GM18867 (cell line): ENCODE measurements at regions not wholly inside any gene's neighbourhood (a gene's known extent, or its start where the extent isn't known, plus 50 kb on each side); places are given as distances from the start of the nearest gene placed in this dataset.
"Not testable (repeated sequence)": the region's sequence is repeated elsewhere in the genome, so short reads cannot be mapped to it uniquely, and the experiment has no call there.

Source experiments
- ATAC-seq: cut with Tn5 transposase; IDR thresholded peaks from one replicate; pipeline ENCODE4 v1.9.1; 2021; ENCODE audit warnings: mild to moderate bottlenecking, moderate library complexity; ENCODE audit not compliant: unreplicated experiment

DNA sequence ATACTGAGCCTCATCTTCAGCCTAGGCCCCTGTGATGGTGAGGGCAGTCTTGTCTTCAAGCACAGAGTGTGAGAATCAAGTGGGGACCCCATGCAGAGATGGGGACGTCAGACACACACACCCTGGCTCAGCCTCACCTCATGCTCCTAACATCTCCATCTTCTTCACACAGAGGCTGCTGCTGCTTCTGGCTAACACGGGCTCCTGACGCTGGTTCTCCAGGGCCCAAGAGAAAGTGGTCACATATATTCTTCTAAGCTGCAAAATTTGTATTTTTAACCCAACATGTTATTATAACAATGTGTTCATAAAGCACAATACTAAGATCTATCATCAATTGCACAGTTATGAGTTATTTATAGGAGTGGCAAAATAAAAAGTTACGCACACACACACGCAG, 101.2 kb downstream of the VPREB1 start:
- no peak for ATAC-seq

DNA sequence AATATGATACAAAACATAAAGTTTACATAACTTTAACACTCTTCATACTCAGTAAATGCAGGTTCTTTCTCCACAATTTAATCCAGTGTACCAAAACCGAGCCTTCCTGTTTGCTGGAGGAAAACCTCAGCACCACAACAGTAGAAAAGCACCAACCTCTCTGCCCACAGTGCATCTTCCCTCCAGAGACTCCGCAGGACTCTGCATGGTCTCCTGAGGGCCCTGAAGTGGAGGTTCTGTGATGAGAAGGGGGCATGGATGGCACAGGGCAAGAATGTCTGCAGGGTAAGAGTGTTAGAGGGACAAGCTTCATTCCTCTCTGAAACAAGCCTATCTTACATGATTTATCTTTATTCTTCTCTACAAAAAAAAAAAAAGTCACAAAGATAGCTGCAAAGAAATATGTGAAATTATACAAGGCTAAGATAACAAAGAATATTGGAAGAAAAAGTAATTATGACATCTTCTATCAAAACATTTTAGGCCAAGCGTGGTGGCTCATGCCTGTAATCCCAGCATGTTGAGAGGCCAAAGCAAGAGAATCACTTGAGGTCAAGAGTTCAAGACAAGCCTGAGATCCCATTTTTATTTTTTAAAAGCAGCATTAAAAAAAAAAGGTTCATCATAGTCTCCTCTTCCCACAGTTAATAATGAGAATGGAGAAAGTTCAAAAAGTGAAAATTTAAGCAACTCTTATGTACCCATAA, 102.0 kb downstream of the VPREB1 start:
- no peak for ATAC-seq

DNA sequence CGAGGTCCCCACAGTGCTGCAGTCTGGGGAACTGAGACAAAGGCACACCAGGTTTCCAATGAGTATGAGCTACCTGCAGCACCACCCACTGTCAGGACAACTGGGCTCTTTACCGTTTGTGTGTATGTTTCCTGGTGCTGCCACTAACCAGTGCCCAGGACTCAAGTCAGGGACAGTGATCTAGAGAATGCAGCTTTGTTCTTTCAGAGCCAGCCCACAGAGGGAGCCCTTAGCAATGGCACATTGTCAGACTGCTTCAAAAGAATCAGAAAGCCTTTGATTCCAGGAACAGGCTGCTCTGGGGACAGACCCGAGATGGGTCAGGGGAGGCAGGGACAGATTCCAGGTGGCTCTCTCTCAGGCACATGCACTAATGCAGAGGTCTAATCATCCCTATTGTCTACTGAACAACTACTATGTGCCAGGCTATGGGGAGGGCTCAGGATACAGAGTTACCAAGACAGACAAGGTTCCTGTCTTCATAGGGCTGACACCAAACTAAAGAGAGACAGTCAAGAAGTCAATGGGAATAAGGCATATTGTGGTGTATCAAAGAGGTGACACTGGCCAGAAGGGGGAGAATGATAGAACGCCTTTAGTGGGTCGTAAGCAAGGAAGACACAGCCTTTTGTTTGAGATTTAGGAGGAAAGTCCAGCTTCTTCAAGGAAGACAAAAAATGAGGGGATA, 103.7 kb downstream of the VPREB1 start:
- no peak for ATAC-seq

DNA sequence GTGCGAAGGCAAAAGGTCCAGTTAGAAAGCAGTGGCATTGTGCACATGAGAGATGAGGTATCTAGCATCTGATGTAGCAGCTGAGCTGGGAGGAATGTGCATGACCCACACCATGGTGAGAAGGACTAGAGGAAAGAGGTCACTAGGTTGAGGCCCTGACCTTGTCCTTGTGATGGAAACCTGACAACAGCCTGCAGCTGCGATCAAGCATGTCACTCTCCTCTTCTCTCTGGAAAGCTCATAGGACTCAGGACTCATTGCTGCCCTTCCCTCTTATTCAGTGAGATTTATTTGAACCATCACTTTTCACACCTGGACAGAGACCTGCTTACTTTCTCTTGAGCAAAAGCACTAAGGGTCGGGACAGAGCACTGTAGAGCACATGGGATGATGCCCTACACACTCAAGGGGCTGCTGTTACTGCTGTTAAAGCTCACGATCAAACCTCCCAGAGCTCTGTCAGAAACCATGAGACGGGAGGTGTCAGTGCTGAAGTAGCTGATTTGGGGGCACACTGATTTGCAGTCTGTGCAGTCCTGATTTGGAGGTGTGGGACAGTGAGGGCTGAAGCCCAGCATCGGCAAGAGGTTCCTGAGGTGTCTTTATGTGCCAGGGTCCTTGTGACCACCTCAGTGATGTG, 104.3 kb downstream of the VPREB1 start:
- no peak for ATAC-seq

DNA sequence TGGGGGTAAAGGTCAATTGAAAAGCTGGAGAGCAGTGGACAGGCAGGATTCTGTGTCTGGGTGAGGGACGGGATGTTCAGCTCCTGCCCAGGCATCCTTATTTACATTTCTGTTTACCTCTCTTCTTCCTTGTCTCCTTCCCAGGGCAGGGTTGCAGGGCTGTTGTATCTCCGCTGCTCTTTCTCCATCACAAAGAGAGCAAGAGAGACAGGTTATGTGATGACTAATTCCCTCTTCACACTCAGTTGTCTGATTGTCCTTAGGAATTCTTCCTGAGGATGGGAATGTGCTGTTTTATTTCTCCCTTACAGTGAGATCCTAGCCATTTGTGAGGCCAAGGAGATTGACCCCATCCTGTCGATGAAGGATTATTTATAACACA, 104.9 kb downstream of the VPREB1 start:
- ATAC-seq, result no peak

DNA sequence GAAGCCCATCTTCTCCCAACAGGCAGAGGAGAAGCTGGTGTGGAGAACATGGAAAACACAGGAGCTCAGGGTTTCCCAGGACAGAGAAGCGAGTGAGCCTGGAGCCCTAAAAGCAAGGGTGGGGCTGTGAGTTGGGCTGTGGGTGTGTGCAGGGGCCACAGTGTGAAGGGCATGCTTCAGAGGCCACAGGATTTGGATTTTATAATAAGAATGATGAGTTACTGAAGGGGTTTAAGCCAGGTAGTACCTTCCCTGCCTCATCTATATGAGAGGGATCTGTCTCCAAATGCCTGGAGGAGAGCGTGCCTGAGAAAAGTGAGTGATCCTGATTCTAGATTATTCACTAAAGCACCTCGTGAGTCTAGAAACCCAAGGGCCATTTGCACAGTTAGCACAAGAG, 106.8 kb downstream of the VPREB1 start:
- ATAC-seq, result no peak

DNA sequence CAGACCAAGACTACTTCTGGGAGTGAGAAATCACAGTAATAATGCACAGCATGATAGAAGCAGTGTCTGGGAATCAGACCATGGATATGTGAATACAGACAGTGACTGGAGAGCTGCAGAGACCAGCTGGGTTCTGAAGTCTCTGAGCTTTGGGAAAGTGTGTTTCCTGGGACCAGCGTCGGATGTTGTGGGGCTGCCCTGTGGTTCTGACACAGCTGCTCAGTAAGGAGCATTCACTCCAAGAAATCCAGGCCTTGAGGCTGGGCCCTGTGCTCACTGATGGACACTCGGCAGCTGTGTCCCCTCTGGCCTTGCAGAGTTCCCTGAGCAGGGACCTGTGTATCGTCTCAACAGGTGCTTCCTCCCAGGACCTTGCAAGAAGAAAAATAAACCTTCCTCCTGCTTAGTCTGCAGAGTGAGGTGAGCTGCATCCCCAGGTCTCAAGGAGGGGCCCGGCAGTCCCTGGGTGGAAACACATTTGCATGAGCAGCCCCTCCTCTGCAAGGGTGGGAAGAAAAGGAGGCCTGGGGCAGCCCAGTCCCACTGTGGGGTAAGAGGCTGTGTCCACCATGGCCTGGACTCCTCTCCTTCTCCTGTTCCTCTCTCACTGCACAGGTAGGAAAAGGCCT, 107.9 kb downstream of the VPREB1 start:
- no peak for ATAC-seq

DNA sequence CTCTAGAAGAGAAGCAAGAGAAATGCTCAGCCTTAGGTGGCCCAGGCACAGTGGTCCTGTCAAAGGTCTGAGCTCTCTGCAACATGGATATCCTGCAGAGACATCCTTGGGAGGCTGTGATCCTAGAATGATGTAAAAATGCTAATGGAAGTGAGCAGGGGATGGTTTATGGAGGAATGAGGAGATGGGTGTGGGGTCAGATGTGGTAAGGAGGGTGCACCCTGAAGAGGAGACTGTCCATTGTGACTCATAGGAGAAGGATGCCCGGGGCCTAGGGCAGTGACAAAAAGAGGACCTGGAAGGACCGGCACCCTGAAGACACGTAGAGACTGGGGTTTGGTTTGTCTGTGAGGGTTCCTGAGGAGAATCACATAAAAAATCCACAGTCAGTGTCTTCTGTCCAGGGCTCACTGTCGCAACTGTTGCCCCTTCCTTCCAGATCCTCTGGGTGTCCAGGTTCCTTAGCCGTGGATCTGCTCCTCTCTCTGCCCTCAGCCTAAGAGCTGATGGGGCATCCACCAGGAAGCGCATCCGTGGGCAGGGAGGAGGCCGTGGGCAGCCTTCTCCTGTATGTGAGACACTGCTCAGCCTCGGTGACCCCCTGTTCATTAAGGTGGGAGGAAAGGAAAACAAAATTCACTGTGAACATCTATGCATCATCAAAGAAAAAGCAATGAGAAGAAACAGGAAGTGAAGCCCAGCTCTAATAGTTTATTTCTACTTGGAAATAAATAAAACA, 110.7 kb downstream of the VPREB1 start:
- ATAC-seq, result no peak

DNA sequence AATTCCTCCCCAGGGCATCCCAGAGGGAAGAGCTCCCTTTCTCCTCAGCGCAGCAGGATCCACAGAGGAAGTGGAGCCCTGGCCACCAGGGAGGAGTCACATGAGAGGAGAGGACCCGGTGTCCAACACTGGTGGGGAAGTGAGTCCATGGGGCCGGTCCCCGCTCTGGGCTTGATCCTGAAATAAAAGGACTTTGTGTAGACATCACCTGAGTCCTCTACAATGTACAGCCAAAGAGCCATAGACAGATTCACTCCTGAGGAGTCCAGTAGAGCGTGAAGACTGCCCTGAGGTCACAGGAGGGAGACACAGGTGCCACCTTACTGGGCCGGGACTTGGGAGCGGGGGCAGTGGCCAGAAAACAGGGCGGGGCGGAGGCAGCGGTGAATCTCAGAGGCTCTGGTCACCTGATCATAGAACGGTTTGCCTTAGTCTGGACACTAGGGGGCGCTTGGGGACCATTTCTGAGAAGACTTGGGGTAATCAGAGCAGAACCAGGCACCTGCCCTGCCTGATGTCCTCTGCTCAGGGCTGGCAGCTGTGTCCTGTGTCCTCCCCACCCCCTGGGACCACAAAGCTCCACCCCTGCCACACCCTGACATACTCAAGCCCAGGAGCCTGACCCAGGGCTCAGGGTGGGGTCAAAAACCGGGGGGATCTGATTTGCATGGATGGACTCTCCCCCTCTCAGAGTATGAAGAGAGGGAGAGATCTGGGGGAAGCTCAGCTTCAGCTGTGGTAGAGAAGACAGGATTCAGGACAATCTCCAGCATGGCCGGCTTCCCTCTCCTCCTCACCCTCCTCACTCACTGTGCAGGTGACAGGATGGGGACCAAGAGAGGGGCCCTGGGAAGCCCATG, 112.7 kb downstream of the VPREB1 start:
- ATAC-seq, result peak; percentile 59

DNA sequence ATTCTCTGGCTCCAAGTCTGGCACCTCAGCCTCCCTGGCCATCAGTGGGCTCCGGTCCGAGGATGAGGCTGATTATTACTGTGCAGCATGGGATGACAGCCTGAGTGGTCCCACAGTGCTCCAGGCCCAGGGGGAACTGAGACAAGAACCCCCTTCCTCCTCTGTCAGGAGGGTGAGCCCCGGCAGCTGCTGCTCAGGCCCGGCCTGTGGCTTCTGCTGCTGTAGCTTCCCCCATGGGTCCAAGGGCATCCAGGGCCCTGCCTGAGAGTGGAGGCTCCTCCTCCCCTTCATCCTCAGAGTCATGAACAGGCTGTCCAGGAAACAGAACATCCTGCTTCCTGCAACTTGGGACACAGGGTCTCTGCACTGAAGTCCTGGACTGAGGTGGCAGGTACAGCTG, 113.6 kb downstream of the VPREB1 start:
- no peak for ATAC-seq

DNA sequence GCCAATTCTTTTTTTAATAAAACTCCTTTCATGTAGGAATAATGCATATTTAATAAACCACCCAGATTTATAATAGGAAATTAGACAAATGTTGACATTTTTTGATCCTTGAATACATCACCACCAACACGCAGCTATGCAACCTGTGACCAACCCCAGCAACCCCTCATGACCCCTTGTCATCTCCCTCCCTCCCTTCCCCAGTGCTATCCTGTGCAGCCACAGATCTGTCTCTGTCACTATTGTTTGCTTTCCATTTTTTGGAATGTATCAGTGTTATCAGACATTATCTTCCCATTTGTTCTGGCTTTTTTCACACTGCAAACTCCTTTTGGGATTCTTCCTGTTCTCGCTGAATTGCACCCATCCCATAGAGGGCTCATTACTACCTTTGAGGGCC, 114.1 kb downstream of the VPREB1 start:
- no peak for ATAC-seq

DNA sequence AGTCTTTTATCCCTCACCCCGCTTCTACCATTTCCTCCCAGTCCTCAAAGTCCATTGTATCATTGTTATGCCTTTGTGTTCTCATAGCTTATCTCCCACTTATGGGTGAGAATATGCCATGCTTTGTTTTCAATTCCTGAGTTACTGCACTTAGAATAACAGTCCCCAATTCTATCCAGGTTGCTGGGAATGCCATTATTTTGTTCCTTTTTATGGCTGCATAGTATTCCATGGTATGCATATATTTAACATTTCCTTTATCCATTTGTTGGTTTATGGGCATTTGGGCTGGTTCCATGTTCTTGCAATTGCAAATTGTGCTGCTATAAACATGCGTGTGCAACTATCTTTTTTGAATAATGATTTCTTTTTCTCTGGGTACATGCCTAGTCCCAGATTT, 114.9 kb downstream of the VPREB1 start:
- ATAC-seq, result no peak

DNA sequence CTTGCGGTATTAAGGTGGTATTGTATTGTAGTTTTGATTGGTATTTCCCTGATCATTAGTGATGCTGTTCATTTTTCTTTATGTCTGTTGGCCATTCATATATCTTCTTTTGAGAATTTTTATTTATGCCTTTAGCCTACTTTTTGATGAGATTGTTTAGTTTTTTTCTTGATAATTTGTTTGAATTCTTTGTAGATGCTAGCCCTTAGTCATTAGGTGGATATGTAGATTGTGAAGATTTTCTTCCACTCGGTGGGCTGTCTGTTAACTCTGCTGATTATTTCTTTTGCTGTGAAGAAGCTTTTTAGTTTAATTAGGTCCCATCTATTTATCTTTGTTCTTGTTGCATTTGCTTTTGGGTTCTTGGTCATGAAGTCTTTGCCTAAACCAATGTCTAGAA, 115.4 kb downstream of the VPREB1 start:
- ATAC-seq, result no peak

DNA sequence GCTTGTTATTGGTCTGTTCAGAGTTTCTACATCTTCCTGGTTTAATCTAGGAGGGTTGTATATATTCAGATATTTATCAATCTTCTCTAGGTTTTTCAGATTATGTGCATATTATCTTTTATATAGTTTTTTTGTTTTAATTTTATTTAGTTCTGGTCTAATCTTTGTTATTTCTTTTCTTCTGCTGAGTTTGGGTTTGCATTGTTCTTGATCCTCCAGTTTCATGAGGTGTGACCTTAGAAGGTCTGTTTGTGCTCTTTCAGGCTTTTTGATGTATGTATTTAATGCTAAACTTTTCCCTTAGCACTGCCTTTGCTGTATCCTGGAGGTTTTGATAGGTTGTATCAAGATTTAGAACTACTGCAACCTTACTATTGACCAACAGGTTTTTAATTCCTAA, 117.7 kb downstream of the VPREB1 start:
- no peak for ATAC-seq

DNA sequence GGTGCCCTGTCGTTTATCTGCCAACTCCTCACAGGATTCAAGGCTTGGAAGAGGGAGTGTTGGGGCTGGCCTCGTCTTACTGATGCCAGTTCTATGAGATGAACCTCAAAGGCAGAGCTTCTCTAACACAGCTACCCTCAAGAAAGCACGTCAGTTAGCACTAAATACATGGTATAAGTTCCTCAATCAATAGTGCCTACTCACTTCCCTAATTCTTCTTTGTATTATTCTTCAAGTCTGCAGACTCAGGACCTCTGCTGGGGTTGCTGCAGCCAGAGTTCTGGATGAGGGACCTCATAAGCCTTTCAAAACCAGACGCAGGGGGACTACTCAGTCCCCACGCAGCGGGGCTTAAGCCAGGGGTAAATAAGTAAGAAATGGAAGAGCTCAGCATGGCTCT, 118.3 kb downstream of the VPREB1 start:
- ATAC-seq, result no peak

DNA sequence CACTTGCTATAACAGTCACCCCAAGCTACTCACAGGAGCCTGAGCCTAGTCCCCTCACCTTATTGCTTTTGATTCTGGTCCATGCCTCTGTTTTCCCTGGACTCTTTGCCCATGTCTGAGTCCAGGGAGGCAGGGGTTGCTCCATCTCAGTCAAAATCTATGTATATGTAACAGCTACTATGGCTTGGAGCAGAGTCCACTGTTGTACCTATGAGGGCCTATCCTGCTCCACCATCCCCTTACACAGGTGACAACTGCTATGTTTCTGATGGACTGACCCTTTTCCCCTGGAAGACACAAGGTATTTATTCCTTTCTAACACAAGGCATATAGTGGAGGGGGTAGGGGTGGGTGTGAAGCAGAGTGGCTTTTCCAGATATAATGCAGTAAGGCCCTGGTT, 119.6 kb downstream of the VPREB1 start:
- no peak for ATAC-seq

DNA sequence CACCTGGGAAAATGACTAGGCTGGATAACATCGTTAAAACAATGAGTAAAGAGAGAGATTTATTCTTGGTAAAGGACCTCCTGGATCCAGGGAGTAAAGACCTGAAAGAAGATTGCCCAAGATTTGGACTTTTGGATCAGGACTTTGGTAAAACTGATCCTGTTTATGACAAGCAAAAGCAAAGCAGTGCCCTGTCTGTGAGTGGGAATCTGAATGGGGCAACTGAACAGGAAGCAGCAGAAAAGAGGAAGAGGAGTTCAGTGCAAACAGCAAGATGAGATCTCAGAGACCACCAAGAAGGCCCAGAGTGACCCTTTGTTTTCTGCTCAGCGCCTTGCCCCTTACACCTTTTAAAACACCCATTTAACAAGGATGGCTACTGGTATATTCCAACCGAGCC, 122.0 kb downstream of the VPREB1 start:
- ATAC-seq, result no peak

DNA sequence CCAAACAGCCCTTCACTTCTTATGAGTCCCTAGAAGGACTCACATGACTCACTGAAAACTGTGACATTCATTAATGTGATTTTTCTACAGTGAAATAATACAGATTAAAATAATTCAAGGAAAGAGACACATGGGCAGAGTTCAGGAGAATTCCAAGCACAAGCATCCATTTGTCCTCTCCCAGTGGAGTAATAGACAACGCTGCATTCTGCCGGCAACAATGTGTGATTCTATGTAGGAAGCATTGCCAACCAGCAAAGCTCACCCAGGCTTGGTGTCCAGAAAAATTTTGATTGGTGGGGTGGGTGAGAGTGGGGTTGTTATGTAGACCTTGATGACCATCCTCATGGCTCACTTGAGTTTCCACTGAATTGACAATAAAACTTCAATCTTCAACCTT, 123.9 kb downstream of the VPREB1 start:
- ATAC-seq, result no peak

DNA sequence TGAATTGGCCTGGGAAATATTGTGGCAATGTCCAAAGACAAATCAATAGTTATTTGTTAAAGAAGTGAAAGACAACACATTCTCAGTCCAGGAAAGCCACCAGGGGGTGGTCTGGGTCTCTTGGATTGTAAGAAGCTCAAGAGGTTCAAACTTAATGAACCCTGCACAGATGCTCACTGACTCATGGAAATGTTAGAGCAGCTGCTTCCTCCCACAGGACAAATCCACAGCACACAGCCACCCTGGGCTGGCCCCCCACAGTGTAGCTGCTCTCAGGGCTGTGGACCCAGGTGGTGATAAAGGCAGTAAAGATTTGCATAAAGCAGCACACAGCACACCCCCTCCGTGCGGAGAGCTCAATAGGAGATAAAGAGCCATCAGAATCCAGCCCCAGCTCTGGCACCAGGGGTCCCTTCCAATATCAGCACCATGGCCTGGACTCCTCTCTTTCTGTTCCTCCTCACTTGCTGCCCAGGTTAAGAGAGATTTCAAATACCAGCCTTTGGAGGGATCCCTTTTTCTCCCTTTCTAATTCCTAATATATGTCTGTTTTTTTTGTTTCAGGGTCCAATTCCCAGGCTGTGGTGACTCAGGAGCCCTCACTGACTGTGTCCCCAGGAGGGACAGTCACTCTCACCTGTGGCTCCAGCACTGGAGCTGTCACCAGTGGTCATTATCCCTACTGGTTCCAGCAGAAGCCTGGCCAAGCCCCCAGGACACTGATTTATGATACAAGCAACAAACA, 124.8 kb downstream of the VPREB1 start:
- not testable (repeated sequence) for ATAC-seq

DNA sequence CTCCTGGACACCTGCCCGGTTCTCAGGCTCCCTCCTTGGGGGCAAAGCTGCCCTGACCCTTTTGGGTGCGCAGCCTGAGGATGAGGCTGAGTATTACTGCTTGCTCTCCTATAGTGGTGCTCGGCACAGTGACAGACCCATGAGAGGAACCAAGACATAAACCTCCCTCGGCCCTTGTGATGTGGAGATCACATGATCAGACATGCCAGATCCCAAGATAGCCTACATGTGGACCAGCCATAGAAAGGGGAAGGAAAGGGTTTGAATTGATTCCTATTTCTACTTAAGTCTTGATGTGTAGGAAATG, 125.3 kb downstream of the VPREB1 start:
- ATAC-seq, result no peak
